OCI-M1 (cell line): ENCODE measurements at regions not wholly inside any gene's neighbourhood (a gene's known extent, or its start where the extent isn't known, plus 50 kb on each side); places are given as distances from the start of the nearest gene placed in this dataset.
A peak's percentile ranks its signal among the peaks of the same experiment; 100 is the strongest.
"Not testable (repeated sequence)": the region's sequence is repeated elsewhere in the genome, so short reads cannot be mapped to it uniquely, and the experiment has no call there.

Experiments
- DNase-seq: peaks from one replicate; lab custom pipeline; 2025; lab: John Stamatoyannopoulos, UW

DNA sequence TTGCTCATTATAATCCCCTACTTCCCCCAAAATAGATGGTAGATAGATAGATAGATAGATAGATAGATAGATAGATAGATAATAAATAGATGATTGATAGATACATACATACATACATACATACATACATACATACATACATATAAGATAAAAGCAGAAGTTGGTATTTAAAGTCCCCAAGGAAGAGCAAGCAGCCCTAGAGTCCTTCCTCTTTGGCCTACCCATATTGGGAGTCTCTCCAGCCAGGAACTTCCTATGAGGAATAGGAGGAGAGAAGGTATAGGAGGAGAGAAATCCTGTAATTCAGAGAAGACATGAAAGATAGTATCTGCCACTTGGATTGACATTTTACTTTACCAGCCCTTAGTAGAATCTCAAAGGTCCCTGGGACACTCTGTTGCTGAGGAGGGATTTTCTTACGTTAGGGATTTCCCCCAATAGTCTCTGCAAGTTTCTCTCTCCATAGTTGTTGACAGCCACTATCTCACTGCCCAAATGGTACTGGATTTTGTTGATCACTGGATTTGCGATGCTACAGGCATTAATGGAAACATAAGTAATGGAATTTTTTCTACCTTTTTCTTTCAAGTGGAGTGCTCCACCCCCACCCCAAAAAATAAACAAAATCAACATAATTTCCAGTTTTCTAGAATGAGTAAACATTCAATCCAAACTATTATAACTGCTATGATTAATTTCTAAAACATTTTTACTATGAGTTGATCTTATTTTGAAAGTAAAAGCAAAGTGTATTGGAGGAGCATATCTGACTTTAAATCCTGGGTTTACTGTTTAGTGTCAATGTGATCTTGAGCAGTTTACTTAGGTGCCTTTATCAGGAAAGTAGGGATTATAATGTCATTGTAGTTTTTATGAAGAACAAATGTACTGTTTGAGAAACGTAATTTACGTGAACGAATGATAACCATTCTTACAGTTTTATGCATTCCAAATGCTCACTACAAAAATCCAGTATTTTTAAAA, 93.2 kb upstream of the TNFSF4 start:
- peak; percentile 22 for DNase-seq

- peak; percentile 36 for DNase-seq
These were observed 94.4 kb upstream of the TNFSF4 start for GRCh38 chr1:173301507-173301906.

DNA sequence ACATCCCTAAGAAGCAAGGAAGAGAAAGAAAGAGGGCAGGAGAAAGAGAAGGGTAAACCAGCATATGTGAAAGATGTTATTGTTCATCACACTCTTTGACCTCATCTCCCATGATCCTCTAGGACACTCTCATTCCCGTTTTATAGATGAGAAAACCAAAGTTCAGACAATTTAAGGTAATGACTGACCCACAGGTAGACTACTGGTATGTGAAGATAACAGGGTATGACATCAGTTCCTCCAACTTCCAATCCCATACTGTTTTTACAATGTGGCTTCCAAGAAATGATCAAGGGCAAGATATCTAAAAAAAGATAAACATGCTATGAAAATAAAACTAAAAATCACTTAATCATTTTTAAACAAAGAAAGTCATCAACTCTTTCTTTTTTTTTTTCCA, 95.2 kb upstream of the TNFSF4 start:
- peak; percentile 44 for DNase-seq

- DNase-seq, result peak; percentile 77
These were observed 96.0 kb upstream of the TNFSF4 start for GRCh38 chr1:173302890-173303829.

GRCh38 chr1:173303984-173304383, 96.9 kb upstream of the TNFSF4 start:
- DNase-seq, result no peak

DNA sequence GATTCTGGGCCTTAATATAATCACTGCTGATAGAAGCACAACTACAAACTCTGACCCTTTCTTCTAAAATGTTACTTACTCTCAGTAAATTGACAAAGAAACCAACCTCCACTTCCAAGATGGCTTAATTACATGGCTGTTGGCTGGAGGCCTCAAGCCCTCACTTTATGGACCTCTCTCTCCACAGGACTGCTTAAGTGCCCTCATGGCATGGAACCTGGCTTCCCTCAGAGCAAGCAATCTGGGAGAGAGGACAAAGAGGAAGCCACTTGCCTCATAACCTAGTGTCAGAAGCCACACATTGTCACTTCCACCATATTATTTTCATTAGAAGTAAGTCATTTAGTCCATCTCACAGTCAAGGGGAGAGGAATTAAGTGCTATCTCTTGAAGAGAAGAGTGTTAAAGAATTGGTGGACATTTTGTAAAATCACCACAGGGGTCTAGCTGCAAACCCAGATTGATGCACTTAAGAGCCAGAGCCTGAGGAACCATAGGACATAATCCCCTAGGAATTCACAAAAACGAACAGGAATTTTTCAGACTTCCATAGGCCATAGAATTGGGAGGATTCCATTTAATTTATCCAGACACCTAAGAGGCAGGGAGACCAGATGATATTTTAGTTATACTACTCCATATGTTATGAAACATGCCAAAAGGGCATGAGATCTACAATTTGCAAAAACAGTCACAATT, 97.5 kb upstream of the TNFSF4 start:
- peak; percentile 24 for DNase-seq

GRCh38 chr1:173307845-173308244, 100.7 kb upstream of the TNFSF4 start:
- no peak for DNase-seq

DNA sequence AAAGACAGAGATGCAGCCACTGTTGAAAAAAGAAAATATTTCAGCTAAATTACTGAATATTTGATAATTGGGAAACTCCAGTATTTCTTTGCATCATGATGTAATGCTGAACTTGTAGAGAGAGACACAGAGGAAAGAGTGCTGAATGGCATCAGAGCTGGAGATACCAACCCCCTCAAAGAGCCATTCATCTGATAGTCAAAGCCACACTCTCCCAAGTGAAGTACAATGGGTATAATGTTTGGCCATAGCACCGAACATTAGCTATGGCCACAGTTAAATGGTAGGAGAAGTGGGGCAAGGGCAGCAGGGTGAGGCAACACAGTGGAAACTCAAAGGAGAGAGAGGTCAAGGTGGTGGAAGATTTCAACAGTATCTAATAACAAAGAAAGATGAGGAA, 107.5 kb upstream of the TNFSF4 start:
- no peak for DNase-seq

DNA sequence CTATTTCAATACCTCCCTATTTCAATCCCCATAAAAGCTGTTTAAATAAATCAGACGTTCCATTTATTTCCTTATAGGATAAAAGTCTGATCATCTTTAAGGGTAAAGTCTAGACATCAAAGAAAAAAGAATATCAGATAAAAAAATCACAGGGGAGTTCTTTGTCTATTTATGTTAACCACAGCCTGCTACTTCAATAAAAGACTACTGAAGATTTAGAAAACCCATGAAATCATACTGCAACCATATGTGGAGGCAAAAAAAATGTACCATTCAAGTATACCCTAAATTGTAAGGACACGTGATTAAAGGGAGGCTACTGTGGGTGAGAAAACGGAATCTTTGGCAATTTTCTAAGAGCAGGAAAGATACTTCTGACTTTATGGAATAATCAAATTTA, 108.2 kb upstream of the TNFSF4 start:
- no peak for DNase-seq

GRCh38 chr1:173318788-173319187, 111.7 kb upstream of the TNFSF4 start:
- DNase-seq, result no peak

- DNase-seq, result not testable (repeated sequence)
These were observed 117.2 kb upstream of the TNFSF4 start for GRCh38 chr1:173324352-173324751.

DNA sequence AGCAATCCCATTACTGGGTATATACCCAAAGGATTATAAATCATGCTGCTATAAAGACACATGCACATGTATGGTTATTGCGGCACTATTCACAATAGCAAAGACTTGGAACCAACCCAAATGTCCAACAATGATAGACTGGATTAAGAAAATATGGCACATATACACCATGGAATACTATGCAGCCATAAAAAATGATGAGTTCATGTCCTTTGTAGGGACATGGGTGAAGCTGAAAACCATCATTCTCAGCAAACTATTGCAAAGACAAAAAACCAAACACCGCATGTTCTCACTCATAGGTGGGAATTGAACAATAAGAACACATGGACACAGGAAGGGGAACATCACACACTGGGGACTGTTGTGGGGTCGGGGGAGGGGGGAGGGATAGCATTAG, 120.9 kb upstream of the TNFSF4 start:
- not testable (repeated sequence) for DNase-seq

DNA sequence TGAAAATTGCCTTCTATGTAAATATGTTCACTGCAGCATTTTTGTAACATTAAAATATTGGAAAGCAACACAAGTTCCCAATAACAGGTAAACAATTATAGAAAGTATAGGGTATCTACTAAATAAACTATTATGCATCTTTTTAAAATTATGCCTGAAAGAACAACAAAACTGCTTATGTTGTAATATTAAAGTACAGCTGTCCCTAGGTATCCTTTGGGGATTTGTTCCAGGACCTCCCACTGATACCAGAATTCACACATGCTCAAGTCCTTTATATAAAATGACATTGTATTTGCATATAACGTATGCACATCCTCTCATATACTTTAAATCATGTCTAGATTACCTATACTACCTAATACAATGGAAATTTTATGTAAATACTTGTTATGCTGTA, 121.8 kb upstream of the TNFSF4 start:
- no peak for DNase-seq

- peak; percentile 45 for DNase-seq
These were observed 122.6 kb upstream of the TNFSF4 start for GRCh38 chr1:173329726-173330125.

GRCh38 chr1:173330149-173330951, 123.2 kb upstream of the TNFSF4 start:
- peak; percentile 74 for DNase-seq

- not testable (repeated sequence) for DNase-seq
These were observed 123.9 kb upstream of the TNFSF4 start for GRCh38 chr1:173330952-173331548.

GRCh38 chr1:173332026-173332425, 124.9 kb upstream of the TNFSF4 start:
- no peak for DNase-seq

GRCh38 chr1:173333581-173333980, 126.5 kb upstream of the TNFSF4 start:
- no peak for DNase-seq

- peak; percentile 41 for DNase-seq
These were observed 130.0 kb upstream of the TNFSF4 start for GRCh38 chr1:173337126-173337525.

- DNase-seq, result no peak
These were observed 134.2 kb upstream of the TNFSF4 start for GRCh38 chr1:173341307-173341706.

DNA sequence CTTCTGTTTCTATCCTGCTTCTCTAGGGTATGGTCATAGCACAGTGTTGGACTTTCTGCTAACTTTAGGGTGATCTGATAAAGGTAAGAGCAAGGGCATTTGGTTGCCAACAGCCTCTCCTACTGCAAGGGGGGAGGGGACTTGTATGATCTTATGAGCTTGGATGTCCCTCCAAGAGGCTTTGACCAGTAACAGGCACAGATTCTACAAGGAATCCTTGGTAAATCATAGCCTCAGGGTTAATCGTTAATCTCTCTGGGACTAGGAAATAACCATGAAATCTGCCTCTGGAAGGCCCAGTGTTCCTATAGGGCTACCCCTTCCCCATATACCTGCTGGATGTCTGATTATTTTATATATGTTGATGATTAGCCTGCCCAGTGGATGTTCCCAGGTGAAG, 134.8 kb upstream of the TNFSF4 start:
- no peak for DNase-seq
